Bronchial epithelial cell (primary cell): ENCODE measurements at regions not wholly inside any gene's neighbourhood (a gene's known extent, or its start where the extent isn't known, plus 50 kb on each side); places are given as distances from the start of the nearest gene placed in this dataset.

Experiments
- DNase-seq: peaks from one replicate; pipeline ENCODE4 v3.0.0-alpha.2; 2010; ENCODE audit warnings: low read depth
- FAIRE-seq: peaks from 2 replicates; lab custom pipeline; 2011; peaks lifted over from hg19 to GRCh38; lab: Jason Lieb, UNC
- H3K27me3 ChIP-seq: 2 replicates; pipeline ENCODE4 v1.5.1; 2011; ENCODE audit warnings: low read length; ENCODE audit not compliant: control insufficient read depth, insufficient read depth
- H3K36me3 ChIP-seq: 2 replicates; pipeline ENCODE4 v1.5.1; 2011; ENCODE audit warnings: low read length; ENCODE audit not compliant: control insufficient read depth, insufficient read depth
- H3K4me3 ChIP-seq: 2 replicates; pipeline ENCODE4 v1.5.1; 2011; ENCODE audit warnings: mild to moderate bottlenecking, low read depth, low read length, control low read depth
- CTCF ChIP-seq: IDR thresholded peaks from 2 replicates; pipeline ENCODE4 v1.5.1; 2011; ENCODE audit warnings: mild to moderate bottlenecking, moderate library complexity, low read length, control low read depth, inconsistent platforms; ENCODE audit not compliant: insufficient read depth, severe bottlenecking

- FAIRE-seq: no peak
- Histone ChIP-seq H3K27me3 (no peaks in the 10 kb centered on the region), H3K36me3 (no peaks in the 10 kb centered on the region), H3K4me3 (no peak overlapping the region)
- TF ChIP-seq CTCF: no peak
- DNase-seq: no peak
Observed at GRCh38 chr1:208409176-208409575, 165.0 kb upstream of the PLXNA2 start.

- DNase-seq (no peak), FAIRE-seq (no peak)
- no peak overlapping the region for H3K4me3 ChIP-seq
- no peak for TF ChIP-seq CTCF
- no peaks in the 10 kb centered on the region for H3K36me3 ChIP-seq
- H3K27me3 ChIP-seq: no peaks in the 10 kb centered on the region
Observed at GRCh38 chr1:208410409-208410808, 166.2 kb upstream of the PLXNA2 start.

GRCh38 chr1:208413006-208413405, 168.8 kb upstream of the PLXNA2 start:
- FAIRE-seq (no peak), DNase-seq (no peak)
- H3K27me3 ChIP-seq: no peaks in the 10 kb centered on the region
- no peak overlapping the region for H3K4me3 ChIP-seq
- no peak for TF ChIP-seq CTCF
- no peaks in the 10 kb centered on the region for H3K36me3 ChIP-seq

- no peak for TF ChIP-seq CTCF
- no peaks in the 10 kb centered on the region for H3K36me3 ChIP-seq
- peaks cover 2% of the 10 kb centered on the region for H3K27me3 ChIP-seq
- no peak overlapping the region for H3K4me3 ChIP-seq
- FAIRE-seq: no peak
- DNase-seq: no peak
Observed at GRCh38 chr1:208418667-208419066, 174.5 kb upstream of the PLXNA2 start.

GRCh38 chr1:208419746-208420420, 175.7 kb upstream of the PLXNA2 start:
- no peaks in the 10 kb centered on the region for H3K36me3 ChIP-seq
- no peak for FAIRE-seq
- H3K4me3 ChIP-seq: no peak overlapping the region
- H3K27me3 ChIP-seq: peaks cover 2% of the 10 kb centered on the region
- DNase-seq: no peak
- TF ChIP-seq CTCF: no peak

- DNase-seq: no peak
- TF ChIP-seq CTCF: no peak
- FAIRE-seq: no peak
- peaks cover 2% of the 10 kb centered on the region for H3K27me3 ChIP-seq
- no peak overlapping the region for H3K4me3 ChIP-seq
- H3K36me3 ChIP-seq: no peaks in the 10 kb centered on the region
Observed at GRCh38 chr1:208420696-208421095, 176.5 kb upstream of the PLXNA2 start.
